Esophagus squamous epithelium (tissue), 4 donors: ENCODE measurements at regions not wholly inside any gene's neighbourhood (a gene's known extent, or its start where the extent isn't known, plus 50 kb on each side); places are given as distances from the start of the nearest gene placed in this dataset.

Experiments
- CTCF ChIP-seq, 6 experiments: fragments of 450-650 bp in 4 of 6; fragments of 200-600 bp in 2 of 6; sonication (generic) in 2 of 6; IDR thresholded peaks; one replicate each; pipeline ENCODE4 v1.5.1; 2016 to 2019; ENCODE audit warnings: antibody characterized with exemption in 6 of 6, mild to moderate bottlenecking in 4 of 6, moderate library complexity in 4 of 6
- POLR2A ChIP-seq, 4 donors: fragments of 450-650 bp; IDR thresholded peaks; one replicate each; pipeline ENCODE4 v1.6.1; 2017; ENCODE audit warnings: antibody characterized with exemption in 4 of 4, mild to moderate bottlenecking in 4 of 4, moderate library complexity in 3 of 4

GRCh38 chr7:28330384-28331070, 81.8 kb upstream of the CREB5 start:
- TF ChIP-seq POLR2A (IDR thresholded peaks at IDR 0.05) (no peak), CTCF (IDR thresholded peaks at IDR 0.05) (no peak)
